GM19372 (cell line): ENCODE measurements at regions not wholly inside any gene's neighbourhood (a gene's known extent, or its start where the extent isn't known, plus 50 kb on each side); places are given as distances from the start of the nearest gene placed in this dataset.
"Not testable (repeated sequence)": the region's sequence is repeated elsewhere in the genome, so short reads cannot be mapped to it uniquely, and the experiment has no call there.

ENCODE experiments used
- ATAC-seq: cut with Tn5 transposase; IDR thresholded peaks from one replicate; pipeline ENCODE4 v1.9.1; 2021; ENCODE audit warnings: mild to moderate bottlenecking, low read depth, moderate library complexity; ENCODE audit not compliant: unreplicated experiment

DNA sequence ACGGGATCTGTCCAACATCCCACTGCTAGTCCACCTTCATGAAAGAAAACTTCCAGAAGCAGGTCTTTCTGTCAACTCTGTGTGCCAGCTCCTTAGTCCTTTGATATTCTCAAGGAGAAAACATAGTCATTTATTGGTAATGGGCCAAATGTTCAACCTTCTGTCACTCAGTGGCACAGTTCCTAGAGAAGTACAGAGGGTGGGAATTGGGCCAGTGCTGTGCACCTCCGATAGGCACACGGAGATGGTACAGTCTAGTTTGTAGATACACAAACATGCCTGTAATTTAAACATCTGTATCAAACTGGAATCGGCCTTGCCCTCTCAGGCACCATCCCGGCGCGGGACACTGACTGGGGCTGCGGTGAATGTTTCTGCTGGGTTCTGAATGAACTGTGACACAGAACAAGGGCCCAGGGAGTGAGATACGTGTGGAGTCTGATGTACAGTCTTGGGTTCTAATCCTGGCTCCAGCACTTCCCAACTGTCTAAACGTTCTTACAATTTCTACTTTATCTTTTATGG lies 213.9 kb upstream of the SHH start:
- no peak for ATAC-seq

DNA sequence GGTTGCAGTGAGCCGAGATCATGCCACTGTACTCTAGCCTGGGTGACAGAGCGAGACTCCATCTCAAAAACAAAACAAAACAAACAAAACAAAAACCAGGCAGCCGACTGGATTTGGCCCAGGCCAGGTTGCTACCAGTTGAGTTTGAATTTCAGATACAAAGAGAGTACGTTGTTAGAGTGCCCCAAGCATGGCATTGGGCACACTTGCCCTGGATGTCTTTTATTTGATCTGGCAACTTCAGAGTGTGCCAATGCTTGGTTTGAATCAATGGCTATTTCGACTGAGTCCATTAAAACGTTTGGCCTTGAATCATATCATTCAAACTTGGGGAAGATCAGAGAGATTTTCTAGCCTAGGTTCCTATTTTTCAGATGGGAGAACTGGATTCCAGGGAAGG lies 213.4 kb upstream of the SHH start:
- no peak for ATAC-seq

- ATAC-seq, result no peak
Observed at GRCh38 chr7:156024201-156024600, 211.9 kb upstream of the SHH start.

DNA sequence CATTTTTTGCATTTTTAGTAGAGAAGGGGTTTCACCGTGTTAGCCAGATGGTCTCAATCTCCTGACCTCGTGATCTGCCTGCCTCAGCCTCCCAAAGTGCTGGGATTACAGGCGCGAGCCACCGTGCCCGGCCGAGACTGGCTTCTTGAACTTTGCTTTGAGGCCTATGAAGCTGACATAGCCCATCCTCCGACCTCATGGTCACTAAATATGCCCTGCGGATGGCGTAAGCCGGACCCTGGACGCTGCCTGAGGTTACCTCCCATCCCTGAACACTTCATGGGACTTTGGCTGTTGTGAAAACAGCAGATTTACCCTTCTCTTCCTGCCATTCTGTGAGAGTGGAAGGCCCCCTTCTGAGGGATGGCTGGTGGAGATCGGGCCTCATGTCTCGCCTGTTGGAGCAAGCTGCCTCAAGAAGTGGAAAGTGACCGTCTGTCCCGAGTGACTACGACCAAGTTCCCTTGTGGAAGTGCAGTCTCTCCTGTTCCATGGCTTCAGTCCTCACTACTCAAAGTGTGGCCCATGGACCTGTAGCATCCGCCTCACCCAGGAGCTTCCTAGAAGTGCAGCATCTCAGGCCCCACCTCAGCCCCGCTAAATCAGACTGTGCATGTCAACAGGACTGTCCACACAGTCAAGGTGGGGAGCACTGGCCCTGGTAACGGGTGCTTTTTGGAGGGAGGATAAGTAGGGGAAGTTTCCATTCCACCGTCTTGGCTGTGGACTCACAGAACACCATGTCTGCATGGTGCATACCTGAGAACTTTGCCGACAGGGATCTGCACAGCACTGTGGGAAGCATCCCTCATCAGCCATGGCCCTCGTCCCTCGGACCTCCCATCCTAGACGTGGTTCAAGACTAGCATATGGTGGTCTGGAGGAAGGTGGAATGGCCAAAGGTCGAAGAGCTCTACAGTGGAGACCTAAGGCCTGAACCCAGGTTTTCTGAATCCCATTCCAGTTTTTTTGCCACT lies 210.5 kb upstream of the SHH start:
- ATAC-seq, result no peak

DNA sequence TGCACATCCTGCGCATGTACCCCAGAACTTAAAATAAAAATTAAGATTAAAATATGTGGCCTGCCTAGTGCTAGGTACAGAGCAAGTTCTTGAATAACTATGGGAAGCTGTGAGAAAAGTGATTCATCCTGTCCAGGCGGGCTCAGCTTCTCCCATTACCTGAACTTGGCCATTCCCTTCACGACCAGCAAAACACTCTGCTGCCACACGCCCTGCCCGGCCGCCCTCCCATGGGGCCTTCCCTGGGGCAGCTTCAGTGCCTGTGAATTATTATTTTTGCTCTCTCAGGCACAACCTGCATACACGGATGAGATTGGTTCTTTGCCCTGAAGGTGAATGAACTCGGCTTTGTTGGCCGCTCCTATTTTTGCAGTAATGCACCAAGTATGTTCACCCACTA lies 209.2 kb upstream of the SHH start:
- no peak for ATAC-seq

DNA sequence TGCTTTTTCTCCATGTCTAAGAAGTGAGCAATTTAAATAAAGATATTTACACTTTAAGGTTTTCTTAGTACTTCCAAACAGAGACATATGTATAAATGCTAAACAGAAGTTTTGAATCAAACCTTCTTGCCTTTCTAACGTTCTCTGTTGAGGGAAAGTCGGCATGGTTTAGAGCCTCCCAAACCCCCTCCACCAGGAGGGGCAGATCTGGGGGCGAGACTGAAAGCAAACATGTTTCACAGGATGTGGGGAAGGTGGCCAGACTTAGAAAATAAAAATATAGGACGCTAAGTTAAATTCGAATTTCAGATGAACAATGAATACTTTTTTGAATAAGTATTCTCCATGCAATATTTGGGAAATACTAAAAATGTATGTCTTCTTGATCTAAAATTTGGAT lies 208.3 kb upstream of the SHH start:
- ATAC-seq, result no peak

DNA sequence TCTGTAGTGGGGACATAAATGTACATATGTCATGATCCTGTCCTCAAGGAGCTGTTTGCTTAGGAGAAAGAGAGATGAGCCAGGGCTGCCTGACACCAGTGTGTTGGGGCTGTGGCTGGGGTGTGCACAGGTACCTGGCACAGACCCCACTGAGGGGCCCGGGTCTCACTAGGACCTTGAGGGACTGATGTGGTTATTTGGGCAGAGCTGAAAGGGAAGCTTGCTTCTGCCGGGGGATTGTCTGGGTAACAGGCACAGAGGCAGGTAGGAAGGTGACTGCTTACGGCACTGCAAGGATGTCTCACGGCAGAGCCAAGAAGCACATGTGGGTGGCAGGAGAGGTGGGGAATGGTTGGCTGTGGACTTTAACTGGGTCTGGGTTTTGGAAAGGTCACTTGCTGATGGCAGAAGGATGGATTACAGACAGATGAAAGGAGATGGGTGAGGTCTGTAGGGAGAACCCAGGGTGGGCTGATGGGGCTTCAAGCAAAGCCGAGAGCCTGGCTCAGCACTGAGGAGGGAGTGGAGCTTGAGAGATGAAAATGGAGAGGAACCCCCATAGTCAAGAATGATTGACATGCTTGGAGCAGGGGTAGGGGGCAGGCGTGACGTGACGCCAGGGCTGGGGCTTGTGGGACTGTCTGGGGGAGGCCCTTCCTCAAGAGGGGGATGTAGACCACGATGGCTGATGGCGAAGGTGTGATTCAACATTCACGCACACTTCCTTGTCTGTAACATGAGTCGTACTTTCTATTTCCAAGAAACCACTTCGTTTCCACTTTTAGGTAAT lies 207.7 kb upstream of the SHH start:
- ATAC-seq, result no peak

DNA sequence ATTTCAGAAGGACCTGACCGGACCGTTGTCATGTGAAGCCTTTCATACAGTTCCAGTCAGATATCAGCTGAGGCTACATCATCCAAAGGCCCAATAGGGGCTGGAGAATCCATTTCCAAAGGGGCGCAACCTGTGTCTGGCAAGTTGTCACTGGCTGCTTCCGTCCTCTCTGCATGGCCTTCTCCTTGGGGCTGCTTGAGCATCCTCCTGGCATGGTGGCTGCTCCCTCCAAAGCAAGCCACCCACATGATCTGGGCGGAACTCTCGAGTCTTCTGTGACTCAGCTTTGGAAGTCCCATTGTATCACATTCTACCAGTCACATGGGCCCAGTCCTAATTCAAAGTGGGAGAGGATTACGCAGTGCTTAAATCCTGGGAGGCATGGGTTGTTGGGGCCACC lies 207.0 kb upstream of the SHH start:
- no peak for ATAC-seq

GRCh38 chr7:156017916-156018700 lies 205.8 kb upstream of the SHH start:
- ATAC-seq, result no peak

GRCh38 chr7:156017431-156017830 lies 205.2 kb upstream of the SHH start:
- no peak for ATAC-seq

DNA sequence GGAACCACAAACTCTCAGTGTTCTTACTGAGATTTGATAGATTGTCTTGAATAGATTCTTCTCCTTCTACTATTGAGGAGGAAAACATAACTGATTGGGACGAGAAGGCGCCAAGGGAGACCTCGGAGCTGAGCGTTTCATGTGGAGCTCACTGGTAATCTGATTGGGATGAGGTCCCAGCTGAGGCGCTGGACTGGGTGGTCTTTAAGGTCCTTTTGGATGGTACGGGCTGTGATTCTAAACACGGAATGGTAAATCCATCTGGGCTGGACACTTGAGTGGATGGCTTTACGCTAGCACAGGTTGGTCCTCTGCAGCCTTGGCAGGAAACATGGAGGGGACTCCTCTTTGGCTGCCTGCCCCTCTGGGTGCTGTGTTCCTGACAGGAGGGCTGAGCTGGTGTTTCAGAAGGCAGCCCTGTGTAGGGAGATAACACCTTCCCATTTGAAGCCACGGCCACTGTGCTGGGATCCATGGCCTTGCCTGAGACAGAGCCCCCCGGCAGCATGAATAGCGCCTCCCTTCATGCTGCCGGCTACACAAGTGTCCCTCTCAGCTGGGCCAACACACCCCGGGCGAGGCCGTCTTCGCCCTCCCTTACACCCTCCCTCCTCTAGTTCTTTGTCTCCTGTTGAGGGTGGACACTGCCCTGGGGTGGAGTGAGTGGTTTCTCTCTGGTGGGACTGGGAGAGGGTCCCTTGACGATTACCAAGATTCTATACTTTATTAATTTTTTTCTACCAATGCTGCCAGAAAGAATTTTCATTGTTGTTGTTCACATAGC lies 203.2 kb upstream of the SHH start:
- no peak for ATAC-seq

- ATAC-seq, result no peak
Observed at GRCh38 chr7:156014808-156015207, 202.5 kb upstream of the SHH start.

DNA sequence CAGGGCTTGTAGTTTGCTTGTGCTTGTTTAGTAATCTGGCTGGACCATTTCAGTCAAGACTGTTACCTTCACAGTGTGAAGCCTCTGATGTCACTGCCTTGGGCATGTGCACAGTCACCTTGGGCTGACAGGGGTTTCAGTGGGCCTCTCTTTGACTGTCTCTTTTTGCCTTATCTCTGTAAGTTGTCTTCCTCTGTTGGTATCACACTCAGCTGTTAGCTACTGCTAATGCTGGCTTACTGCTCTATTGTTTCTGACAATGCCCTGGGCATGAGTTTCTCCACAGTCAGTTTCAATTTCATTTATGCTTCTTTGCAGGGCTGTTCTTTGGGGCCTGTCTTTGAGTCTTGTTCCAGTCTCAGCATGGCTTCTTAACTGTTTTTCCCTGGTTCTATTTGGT lies 201.9 kb upstream of the SHH start:
- ATAC-seq, result no peak

DNA sequence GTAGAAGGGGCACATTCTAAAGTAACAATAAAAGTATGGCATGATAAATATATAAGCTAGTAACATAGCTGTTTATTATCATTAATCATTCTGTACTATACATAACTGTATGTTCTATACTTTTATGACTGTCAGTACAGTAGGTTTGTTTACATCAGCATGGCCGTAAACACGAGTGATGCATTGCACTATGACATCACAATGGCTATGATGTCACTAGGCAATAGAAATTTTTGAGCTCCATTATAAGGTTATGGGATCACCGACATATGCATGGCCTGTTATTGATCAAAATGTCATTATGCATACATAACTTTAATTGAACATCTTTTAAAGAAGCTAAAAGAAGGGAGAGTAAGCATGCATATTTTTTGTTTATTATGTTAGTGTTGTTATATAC lies 200.1 kb upstream of the SHH start:
- ATAC-seq, result no peak

GRCh38 chr7:156009569-156009968 lies 197.3 kb upstream of the SHH start:
- no peak for ATAC-seq

DNA sequence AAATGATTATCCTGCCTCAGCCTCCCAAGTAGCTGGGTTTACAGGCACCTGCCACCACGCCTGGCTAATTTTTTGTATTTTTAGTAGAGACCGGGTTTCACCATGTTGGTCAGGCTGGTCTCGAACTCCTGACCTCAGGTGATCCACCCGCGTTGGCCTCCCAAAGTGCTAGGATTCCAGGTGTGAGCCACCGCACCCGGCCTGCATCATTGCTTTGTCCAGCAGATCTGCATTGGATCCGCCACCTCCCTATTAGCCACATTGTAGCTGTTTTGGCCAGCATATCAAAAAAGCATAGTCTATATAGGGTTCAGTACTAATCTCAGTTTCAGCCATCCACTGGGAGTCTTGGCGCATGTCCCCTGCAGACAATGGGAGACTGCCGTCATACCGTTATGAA lies 194.6 kb upstream of the SHH start:
- ATAC-seq, result not testable (repeated sequence)

DNA sequence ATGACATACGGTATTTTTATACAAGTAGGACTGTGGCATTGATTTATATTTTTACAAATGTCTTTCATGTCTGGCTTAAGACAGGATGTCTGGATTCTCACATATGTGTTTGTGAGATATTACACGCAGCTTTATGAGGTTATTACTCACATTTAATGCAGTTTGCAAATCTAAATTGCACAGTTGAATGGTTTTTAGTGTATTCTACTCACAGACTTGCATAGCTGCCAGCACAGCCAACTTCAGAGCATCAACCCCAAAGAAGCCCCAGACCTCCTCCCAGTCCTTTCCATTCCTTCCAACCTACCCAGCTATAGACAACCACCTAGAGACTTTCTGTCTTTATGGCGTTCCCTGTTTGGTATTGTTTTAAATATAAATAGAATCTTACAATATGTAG lies 193.8 kb upstream of the SHH start:
- no peak for ATAC-seq

DNA sequence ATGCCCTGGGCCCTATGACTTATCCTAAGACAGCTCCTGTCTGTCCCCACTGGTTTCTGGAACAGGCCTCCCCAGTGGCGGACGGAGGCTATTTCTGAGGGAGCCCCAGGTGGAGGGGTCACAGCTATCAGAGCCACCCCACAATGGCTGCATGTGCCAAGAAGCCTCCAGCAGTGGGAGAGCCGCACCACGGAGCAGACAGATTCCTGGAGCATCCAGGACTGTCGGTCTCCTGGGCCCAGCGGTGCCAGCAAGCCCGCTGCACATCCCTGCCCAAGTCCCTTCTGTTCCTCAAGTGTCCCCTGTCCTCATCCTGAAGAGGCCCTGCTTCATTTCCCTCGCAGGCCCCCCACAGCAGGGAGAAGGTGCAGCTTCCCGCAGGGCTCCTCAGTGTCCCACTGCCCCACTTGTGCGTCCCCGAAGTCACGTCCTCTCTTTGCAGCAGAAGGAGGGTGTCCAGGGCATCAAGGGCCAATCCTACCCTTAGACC lies 193.0 kb upstream of the SHH start:
- ATAC-seq, result no peak

DNA sequence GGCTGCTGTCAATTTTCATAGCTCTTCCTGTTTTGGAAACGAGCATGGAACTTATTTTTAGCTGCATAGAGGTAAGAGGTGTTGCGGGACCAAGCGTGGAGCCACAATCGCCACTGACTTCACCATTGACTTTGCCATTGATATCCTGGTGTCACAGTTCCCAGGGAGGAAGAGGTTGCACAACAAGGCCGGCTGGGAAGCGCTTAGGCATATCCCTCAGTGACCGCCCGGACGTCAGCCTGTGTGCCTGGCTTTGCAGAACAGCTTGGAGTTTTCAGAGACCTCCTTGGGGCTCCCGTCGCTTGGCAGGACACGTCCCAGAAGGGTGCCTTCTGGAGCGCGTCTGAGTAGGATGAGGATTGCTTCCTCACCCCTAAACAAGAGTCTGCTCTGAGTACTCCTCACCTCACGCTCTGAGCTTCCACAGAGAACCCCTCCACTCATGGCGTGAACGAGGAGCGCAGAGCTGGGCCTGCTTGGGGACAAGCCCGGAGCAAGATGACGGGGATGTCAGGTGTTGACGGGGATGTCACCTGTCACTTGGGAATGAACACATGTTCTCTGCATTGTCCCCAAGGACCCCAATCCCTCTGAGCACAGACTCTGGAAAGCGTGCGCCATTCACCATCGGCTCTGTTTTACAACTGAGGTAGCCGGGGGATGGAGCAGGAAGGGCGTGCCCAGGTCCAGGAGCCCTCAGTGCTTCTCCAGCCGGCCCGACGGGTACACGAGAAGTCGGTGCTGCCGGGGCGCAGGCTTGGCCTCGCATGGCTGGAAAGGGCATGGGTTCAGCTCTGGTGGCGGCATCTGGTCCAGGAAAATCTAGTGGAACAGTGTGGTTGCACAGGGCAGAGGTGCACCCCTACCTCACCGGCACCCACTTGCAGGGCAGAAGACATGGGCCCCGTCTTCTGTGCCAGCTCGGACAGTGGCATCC lies 192.3 kb upstream of the SHH start:
- no peak for ATAC-seq
